Common myeloid progenitor, CD34-positive (primary cell): ENCODE measurements at regions not wholly inside any gene's neighbourhood (a gene's known extent, or its start where the extent isn't known, plus 50 kb on each side); places are given as distances from the start of the nearest gene placed in this dataset.

Source experiments
- CTCF ChIA-PET: fragments of 350-600 bp; sonication (Branson Sonifier 250); formaldehyde crosslinking; loops from one replicate; lab custom pipeline; 2021; ENCODE audit warnings: antibody characterized with exemption; lab: Charles Lee
- POLR2A ChIA-PET: fragments of 350-600 bp; sonication (Branson Sonifier 250); formaldehyde crosslinking; loops from one replicate; lab custom pipeline; 2021; ENCODE audit warnings: antibody characterized with exemption; lab: Charles Lee
- DNase-seq, 3 donors: peaks; one replicate each; pipeline versions ENCODE4 v3.0.0 to v3.0.0-alpha.2; 2013
- H3K27ac ChIP-seq, 2 experiments: 1 replicate in 1 of 2; 2 replicates in 1 of 2; pipeline ENCODE4 v1.7.0; 2013; ENCODE audit warnings: inconsistent platforms in 2 of 2, low read length in 2 of 2, mild to moderate bottlenecking in 2 of 2, low read depth in 1 of 2, moderate library complexity in 1 of 2; ENCODE audit not compliant: severe bottlenecking in 2 of 2, insufficient read depth in 1 of 2, poor library complexity in 1 of 2
- H3K27me3 ChIP-seq, 5 experiments: replicated peaks in 2 of 5; 1 replicate in 3 of 5; 2 replicates in 2 of 5; pipeline versions ENCODE4 v1.6.1 to v1.7.0; 2013; ENCODE audit warnings: low read length in 4 of 5, mild to moderate bottlenecking in 2 of 5, moderate library complexity in 2 of 5, inconsistent platforms in 1 of 5; ENCODE audit not compliant: insufficient read depth in 5 of 5, control insufficient read depth in 4 of 5
- H3K36me3 ChIP-seq, 4 experiments: 1 replicate in 2 of 4; 2 replicates in 2 of 4; pipeline versions ENCODE4 v1.6.1 to v1.7.0; 2013; ENCODE audit warnings: low read length in 3 of 4, control low read depth in 1 of 4, mild to moderate bottlenecking in 1 of 4; ENCODE audit not compliant: control insufficient read depth in 4 of 4, insufficient read depth in 4 of 4
- H3K4me1 ChIP-seq, 4 experiments: 1 replicate in 3 of 4; 2 replicates in 1 of 4; pipeline versions ENCODE4 v1.6.1 to v1.7.1; 2013; ENCODE audit warnings: low read length in 3 of 4, mild to moderate bottlenecking in 3 of 4, control low read depth in 1 of 4, inconsistent platforms in 1 of 4, moderate library complexity in 1 of 4; ENCODE audit not compliant: control insufficient read depth in 4 of 4, insufficient read depth in 4 of 4; ENCODE audit errors: control extremely low read depth in 1 of 4
- H3K4me3 ChIP-seq, 7 experiments: 1 replicate in 4 of 7; 2 replicates in 3 of 7; pipeline versions ENCODE4 v1.5.1 to v1.7.0; 2013; ENCODE audit warnings: mild to moderate bottlenecking in 7 of 7, low read length in 6 of 7, moderate library complexity in 6 of 7, inconsistent platforms in 2 of 7, low read depth in 2 of 7, control low read depth in 1 of 7; ENCODE audit not compliant: insufficient read depth in 4 of 7, control insufficient read depth in 1 of 7; ENCODE audit errors: extremely low read depth in 1 of 7
- H3K9me3 ChIP-seq, 5 experiments: 1 replicate in 4 of 5; 2 replicates in 1 of 5; pipeline versions ENCODE4 v1.6.1 to v1.7.1; 2013; ENCODE audit warnings: low read length in 4 of 5, mild to moderate bottlenecking in 2 of 5, inconsistent platforms in 1 of 5, low read depth in 1 of 5, moderate library complexity in 1 of 5; ENCODE audit not compliant: control insufficient read depth in 4 of 5, insufficient read depth in 2 of 5; ENCODE audit errors: control extremely low read depth in 1 of 5
- WGBS: methylation state at CpG from one replicate; pipeline ENCODE4 v1.1.5; 2013; ENCODE audit not compliant: insufficient coverage; 5-methylcytosine and 5-hydroxymethylcytosine counted together

- H3K27me3 ChIP-seq, result peaks cover 0 to 5% (median 0%) of the 10 kb centered on the region in 5 experiments
- H3K27ac ChIP-seq, result no peak overlapping the region
- no peaks in the 10 kb centered on the region for H3K4me1 ChIP-seq
- peak overlapping the region in 1 of 7 experiments; percentile 39 for H3K4me3 ChIP-seq
- no peaks in the 10 kb centered on the region for H3K36me3 ChIP-seq
- POLR2A ChIA-PET, result no interaction called here
- CTCF ChIA-PET, result interaction anchor here (0.7 to 2.1 kb wide), 5 partner anchors 38 to 1291 kb away, joined by 3 to 9 read pairs (median 3); no protein-coding TSS in a partner anchor
- DNase-seq, result peak in 1 of 3 donors; percentile 8
- no peaks in the 10 kb centered on the region for H3K9me3 ChIP-seq
- WGBS, result 92% methylated on average over 11 of the region's 17 CpGs
Observed at GRCh38 chr14:97977651-97978261, 1180.6 kb downstream of the VRK1 start.

- no peaks in the 10 kb centered on the region for H3K9me3 ChIP-seq
- 6% methylated on average over 8 of the region's 9 CpGs for WGBS
- CTCF ChIA-PET, result interaction anchor here (0.7 to 2.1 kb wide), 5 partner anchors 38 to 1290 kb away, joined by 3 to 9 read pairs (median 3); no protein-coding TSS in a partner anchor
- H3K4me1 ChIP-seq, result no peaks in the 10 kb centered on the region
- H3K36me3 ChIP-seq, result no peaks in the 10 kb centered on the region
- POLR2A ChIA-PET, result no interaction called here
- peak; percentile 23 to 48 (median 44) for DNase-seq
- peak overlapping the region in 1 of 7 experiments; percentile 17 for H3K4me3 ChIP-seq
- H3K27ac ChIP-seq, result no peak overlapping the region
- H3K27me3 ChIP-seq, result peaks cover 0 to 5% (median 0%) of the 10 kb centered on the region in 5 experiments
Observed at GRCh38 chr14:97978341-97978740, 1181.2 kb downstream of the VRK1 start.

DNA sequence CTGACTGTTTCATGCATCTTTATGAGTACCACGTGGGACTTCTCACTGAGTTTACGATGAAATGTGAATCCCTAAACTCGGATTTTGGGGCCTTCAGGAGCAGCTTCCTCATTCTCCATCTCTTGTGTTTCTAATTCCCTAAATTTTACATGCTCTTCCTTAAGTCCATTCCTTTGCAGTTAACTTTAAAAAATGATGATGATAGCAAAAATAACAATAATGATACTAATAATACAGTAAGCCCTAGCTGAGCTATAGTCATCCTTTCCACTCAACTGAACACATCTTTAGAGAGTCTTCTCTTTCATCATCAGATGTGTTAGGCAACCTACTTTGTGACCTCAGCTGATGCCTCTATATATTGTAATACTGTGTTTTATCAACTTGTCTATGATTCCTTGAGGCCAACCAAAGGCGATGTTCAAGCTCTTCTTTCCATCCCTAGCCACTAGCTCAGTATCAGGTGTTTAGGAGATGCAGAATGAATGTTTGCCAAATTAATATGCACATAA is 1196.4 kb downstream of the VRK1 start:
- H3K9me3 ChIP-seq, result no peaks in the 10 kb centered on the region
- POLR2A ChIA-PET, result no interaction called here
- CTCF ChIA-PET, result no interaction called here
- no peaks in the 10 kb centered on the region for H3K27me3 ChIP-seq
- 94% methylated on average over 3 of the region's 4 CpGs for WGBS
- no peak for DNase-seq
- no peak overlapping the region for H3K27ac ChIP-seq
- no peaks in the 10 kb centered on the region for H3K4me1 ChIP-seq
- H3K36me3 ChIP-seq, result no peaks in the 10 kb centered on the region
- H3K4me3 ChIP-seq, result no peak overlapping the region

- Histone ChIP-seq H3K27me3 (peaks cover 0 to 2% (median 0%) of the 10 kb centered on the region in 5 experiments), H3K4me1 (no peaks in the 10 kb centered on the region), H3K4me3 (no peak overlapping the region), H3K36me3 (no peaks in the 10 kb centered on the region), H3K27ac (no peak overlapping the region), H3K9me3 (no peaks in the 10 kb centered on the region)
- 79% methylated on average over 3 of the region's 5 CpGs for WGBS
- ChIA-PET POLR2A (no interaction called here), CTCF (no interaction called here)
- DNase-seq, result no peak
Observed at GRCh38 chr14:97994020-97994531, 1196.9 kb downstream of the VRK1 start.

DNA sequence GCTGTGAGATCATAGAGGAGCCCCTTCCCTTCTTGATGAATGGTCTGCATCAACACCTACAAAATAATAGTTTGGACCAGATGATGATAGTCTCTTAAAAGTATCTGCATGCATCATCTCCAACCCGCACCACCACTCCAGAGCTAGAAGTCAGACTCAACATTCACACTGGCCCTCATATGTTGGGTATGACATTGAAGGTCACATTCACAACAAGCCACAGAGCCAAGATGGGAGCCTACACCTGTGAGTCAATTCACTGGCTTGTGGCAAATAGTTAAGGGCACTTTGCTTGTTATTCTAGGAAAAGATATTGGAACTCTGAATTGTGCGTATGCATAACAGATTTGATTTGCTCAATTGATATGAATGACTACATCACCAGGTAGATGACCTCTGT is 1197.9 kb downstream of the VRK1 start:
- no peak overlapping the region for H3K4me3 ChIP-seq
- ChIA-PET CTCF (no interaction called here), POLR2A (no interaction called here)
- no peaks in the 10 kb centered on the region for H3K9me3 ChIP-seq
- WGBS, result 100% methylated on average over 1 of the region's 2 CpGs
- peaks cover 0 to 3% (median 0%) of the 10 kb centered on the region in 5 experiments for H3K27me3 ChIP-seq
- no peaks in the 10 kb centered on the region for H3K4me1 ChIP-seq
- DNase-seq, result no peak
- no peak overlapping the region for H3K27ac ChIP-seq
- no peaks in the 10 kb centered on the region for H3K36me3 ChIP-seq

GRCh38 chr14:97995531-97995930 is 1198.3 kb downstream of the VRK1 start:
- ChIA-PET CTCF (no interaction called here), POLR2A (no interaction called here)
- Histone ChIP-seq H3K36me3 (no peaks in the 10 kb centered on the region), H3K27me3 (peaks cover 0 to 3% (median 0%) of the 10 kb centered on the region in 5 experiments), H3K4me1 (no peaks in the 10 kb centered on the region), H3K27ac (no peak overlapping the region), H3K4me3 (no peak overlapping the region), H3K9me3 (no peaks in the 10 kb centered on the region)
- 88% methylated on average over 1 of the region's 2 CpGs for WGBS
- no peak for DNase-seq

GRCh38 chr14:98006008-98006407 is 1208.8 kb downstream of the VRK1 start:
- no peak for DNase-seq
- Histone ChIP-seq H3K4me1 (no peaks in the 10 kb centered on the region), H3K9me3 (no peaks in the 10 kb centered on the region), H3K36me3 (no peaks in the 10 kb centered on the region), H3K27ac (no peak overlapping the region), H3K27me3 (peaks cover 0 to 2% (median 0%) of the 10 kb centered on the region in 5 experiments), H3K4me3 (no peak overlapping the region)
- CTCF ChIA-PET, result no interaction called here
- 100% methylated on average over 1 of the region's 7 CpGs for WGBS
- POLR2A ChIA-PET, result no interaction called here
